HG02763 (cell line): ENCODE measurements at regions not wholly inside any gene's neighbourhood (a gene's known extent, or its start where the extent isn't known, plus 50 kb on each side); places are given as distances from the start of the nearest gene placed in this dataset.

ENCODE experiments used
- ATAC-seq: cut with Tn5 transposase; IDR thresholded peaks from one replicate; pipeline ENCODE4 v1.9.1; 2021; ENCODE audit warnings: mild to moderate bottlenecking, moderate library complexity; ENCODE audit not compliant: unreplicated experiment

DNA sequence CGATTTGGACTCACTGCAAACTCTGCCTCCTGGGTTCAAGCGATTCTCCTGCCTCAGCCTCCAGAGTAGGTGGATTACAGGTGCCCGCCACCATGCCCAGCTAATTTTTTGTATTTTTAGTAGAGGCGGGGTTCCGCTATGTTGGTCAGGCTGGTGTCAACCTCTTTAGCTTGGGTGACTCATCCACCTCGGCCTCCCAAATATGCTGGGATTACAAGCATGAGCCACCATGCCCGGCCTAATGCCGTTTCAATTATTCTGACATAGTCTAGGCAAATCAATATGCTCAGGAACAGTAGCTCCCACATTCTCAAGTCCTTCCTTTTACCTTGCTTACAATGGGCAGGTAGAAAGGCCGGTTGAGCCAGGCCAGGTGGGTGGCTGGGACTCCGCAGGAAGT is 82.0 kb upstream of the EEA1 start:
- ATAC-seq: no peak

DNA sequence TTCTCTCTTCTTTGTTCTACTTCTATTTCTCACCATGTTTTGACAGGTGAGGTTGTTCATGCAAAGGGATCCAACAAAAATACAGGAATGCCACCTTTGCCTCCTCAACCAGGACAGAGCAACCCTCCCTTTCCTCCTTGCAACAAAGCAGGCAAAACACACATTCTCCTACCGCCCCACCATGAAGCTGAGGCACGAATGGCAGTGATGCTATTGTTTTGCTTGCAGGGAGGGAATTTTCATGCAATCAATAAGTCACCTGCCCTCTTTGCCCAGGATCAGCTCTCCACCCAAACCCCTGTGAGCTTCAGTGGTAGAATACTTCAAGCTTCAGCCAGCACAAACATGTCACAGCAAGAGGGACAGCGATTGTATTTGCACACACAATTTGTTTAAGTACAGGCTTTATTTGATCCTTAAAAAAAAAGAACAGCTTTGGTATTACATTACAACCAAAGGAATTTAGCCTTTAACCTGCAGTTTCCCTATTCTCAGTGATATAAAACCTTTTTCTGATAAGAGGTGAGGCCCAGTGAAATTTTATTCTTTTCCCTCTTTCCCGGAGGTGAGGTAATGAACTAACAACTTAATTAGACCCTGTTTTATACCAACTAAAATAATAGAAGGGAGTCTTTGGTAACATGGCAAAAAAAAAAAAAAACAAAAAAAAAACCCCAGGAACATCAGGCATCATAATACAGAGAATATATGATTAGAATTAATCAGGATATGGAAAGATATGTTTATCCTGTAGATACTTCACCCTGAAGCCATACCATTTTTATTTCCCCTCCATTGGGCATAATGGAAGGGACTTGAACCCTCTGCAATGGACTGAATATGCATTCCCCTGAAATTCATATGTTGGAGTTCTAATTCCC is 87.0 kb upstream of the EEA1 start:
- no peak for ATAC-seq

GRCh38 chr12:93016752-93017350 is 87.8 kb upstream of the EEA1 start:
- no peak for ATAC-seq

- ATAC-seq: no peak
Measured at GRCh38 chr12:93018610-93019009, 89.5 kb upstream of the EEA1 start.

- ATAC-seq: no peak
Measured at GRCh38 chr12:93019212-93019927, 90.3 kb upstream of the EEA1 start.

GRCh38 chr12:93019975-93020630 is 91.0 kb upstream of the EEA1 start:
- ATAC-seq: no peak

GRCh38 chr12:93020631-93021597 is 91.8 kb upstream of the EEA1 start:
- no peak for ATAC-seq

GRCh38 chr12:93022603-93023340 is 93.7 kb upstream of the EEA1 start:
- no peak for ATAC-seq

- ATAC-seq: peak; percentile 53
Measured at GRCh38 chr12:93025145-93026103, 96.3 kb upstream of the EEA1 start.

DNA sequence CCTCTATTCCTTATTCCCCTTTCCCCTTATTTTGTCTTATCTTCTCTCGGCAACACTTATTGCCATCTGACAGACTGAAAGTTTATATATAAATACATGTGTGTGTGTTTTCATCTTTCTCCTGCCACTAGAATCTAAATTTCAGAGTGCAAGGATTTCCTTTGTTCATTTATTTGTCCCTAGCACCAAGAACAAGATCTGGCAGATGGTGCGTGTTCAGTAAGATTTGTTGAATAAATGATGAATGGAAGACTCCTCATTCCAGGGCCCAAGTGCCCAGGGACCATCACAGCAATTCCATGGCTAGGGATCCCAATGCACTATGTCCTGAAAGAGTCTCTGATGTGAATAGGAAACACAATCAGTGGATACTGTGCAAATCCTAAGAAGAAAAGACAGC is 97.9 kb upstream of the EEA1 start:
- ATAC-seq: no peak

DNA sequence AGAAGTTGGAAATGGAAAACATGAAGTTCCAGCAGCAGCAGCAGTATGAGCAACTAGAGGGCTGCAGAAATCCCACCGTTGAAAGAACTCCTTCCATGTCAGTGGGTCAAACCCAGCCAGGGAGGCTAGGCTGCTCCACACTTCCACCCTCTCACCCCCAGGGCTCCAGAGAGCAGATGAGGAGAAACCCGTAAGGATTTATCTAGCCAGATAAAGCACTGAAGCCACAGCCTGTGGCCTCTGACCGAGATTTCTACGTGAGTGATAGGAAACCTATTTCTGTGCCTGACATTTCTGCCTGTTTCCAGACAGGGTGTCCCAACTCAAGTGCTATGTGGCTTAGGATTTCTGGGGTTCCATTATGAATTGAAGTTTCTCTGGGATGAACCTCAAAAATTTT is 100.0 kb upstream of the EEA1 start:
- ATAC-seq: no peak

DNA sequence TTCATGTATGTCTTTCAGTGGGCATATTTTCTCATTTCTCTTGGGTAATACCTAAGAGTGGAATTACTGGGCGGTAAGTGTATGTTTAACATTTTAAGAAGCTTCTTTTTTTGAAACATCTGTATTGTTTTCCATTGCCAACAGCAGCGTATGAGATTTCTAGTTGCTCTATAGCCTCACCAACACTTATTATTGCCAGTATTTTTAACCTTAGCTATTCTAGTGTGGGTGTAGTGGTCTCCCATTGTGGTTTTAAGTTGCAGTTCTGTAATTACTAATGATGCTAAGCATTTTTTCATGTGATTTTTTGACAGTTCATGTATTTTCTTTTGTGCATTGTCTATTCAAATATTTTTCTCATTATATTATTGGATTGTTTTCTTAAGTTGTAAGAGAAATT is 101.9 kb upstream of the EEA1 start:
- ATAC-seq: no peak

- ATAC-seq: no peak
Measured at GRCh38 chr12:93032758-93033157, 103.7 kb upstream of the EEA1 start.

DNA sequence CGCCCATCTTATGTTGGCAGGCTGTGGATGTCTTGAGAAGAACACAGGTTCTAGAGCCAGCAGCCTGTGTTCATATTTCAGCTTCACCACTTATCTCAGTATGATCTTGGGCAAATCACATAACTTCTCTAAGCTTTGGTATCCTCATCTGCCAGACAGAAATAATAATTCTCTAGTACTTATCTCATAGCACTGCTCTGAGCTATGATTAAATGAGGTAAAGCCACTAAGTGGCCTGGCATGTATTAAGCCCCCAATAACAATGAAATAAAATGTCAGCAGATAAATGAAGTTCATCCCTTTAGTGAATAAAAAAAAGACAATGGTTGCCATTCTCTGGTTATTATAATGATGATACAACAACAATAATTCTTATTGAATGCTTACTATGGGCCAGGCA is 104.9 kb upstream of the EEA1 start:
- no peak for ATAC-seq

DNA sequence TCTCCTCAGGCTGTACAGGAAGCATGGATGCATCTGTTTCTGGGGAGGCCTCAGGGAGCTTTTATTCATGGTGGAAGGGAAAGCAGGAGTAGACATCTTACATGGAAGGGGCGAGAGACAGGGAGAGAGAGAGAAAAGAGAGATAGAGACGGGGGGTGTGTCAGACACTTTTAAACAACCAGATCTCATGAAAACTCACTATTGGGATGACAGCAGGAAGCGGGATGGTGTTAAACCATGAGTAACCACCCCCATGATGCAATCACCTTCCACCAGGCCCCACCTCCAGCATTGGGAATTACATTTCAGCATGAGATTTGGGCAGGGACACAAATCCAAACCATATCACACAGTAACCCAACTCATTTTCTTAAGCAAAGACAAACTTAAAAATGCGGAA is 110.0 kb upstream of the EEA1 start:
- ATAC-seq: no peak

DNA sequence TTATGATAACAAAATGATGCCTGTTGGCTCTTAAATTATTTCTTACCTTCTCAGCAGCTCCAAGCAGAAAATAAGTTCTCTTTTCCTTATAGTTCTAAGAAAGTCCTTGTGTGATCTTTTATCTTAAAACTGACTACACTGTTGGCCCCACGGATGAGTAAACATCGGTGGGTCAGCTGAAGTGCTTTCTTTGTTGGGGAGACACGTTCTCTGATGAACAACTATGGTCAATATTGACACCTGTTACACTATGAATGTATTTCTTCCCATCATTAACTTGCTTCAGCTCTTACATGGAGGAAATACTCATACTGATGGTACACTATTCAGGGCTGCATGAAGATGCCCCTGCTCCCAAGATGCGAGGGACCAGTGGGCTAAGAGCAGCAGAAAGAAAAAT is 110.8 kb upstream of the EEA1 start:
- no peak for ATAC-seq

DNA sequence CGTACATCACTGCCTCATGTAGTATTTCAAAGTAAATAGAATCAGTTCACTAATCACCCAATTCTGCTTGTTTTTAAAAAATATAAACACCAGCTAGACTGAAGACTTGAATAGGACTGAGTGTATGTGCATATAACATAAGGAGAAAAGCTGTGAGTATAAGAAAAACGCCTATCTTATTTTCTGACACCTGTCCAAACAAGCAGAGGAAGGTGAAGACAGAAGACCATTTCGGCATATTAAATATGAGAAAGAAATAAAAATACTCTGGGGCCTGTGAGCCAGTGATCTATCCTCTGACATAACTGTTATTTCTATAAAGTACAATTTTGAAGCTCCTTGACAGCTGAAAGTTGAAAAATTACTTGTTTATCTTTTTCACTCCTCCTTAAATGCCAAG is 111.3 kb upstream of the EEA1 start:
- no peak for ATAC-seq

GRCh38 chr12:93041416-93041815 is 112.3 kb upstream of the EEA1 start:
- no peak for ATAC-seq
